H1 (cell line): ENCODE measurements at regions not wholly inside any gene's neighbourhood (a gene's known extent, or its start where the extent isn't known, plus 50 kb on each side); places are given as distances from the start of the nearest gene placed in this dataset.
"Not testable (repeated sequence)": the region's sequence is repeated elsewhere in the genome, so short reads cannot be mapped to it uniquely, and the experiment has no call there.

Source experiments
- CTCF ChIA-PET: fragments of 300-600 bp; sonication (Branson Sonifier 250); formaldehyde crosslinking; loops from one replicate; lab custom pipeline; 2021; ENCODE audit not compliant: partially characterized antibody; lab: Charles Lee
- POLR2A ChIA-PET: fragments of 300-600 bp; sonication (Branson Sonifier 250); formaldehyde crosslinking; loops from one replicate; lab custom pipeline; 2021; ENCODE audit warnings: inconsistent platforms; ENCODE audit not compliant: partially characterized antibody; lab: Charles Lee
- DNase-seq, 2 experiments: peaks; one replicate each; pipeline versions ENCODE4 v3.0.0 to v3.0.0-alpha.2; 2010 to 2022; ENCODE audit warnings: low spot score in 2 of 2, low read depth in 1 of 2, mixed read lengths in 1 of 2
- FAIRE-seq: peaks from 2 replicates; lab custom pipeline; 2011; peaks lifted over from hg19 to GRCh38; lab: Jason Lieb, UNC
- H2AFZ ChIP-seq: 2 replicates; pipeline ENCODE4 v1.8.1; 2012; ENCODE audit warnings: low read length, inconsistent platforms
- H2AK5ac ChIP-seq: 2 replicates; pipeline ENCODE4 v1.6.1; 2013; ENCODE audit warnings: low read depth, low read length
- H2BK120ac ChIP-seq: replicated peaks from 2 replicates; pipeline ENCODE3; 2013; ENCODE audit warnings: low read depth, low read length, inconsistent platforms
- H2BK12ac ChIP-seq: 2 replicates; pipeline ENCODE4 v1.6.1; 2013; ENCODE audit warnings: low read depth, low read length
- H2BK15ac ChIP-seq: 2 replicates; pipeline ENCODE4 v1.6.1; 2013; ENCODE audit warnings: low read length
- H2BK20ac ChIP-seq: 2 replicates; pipeline ENCODE4 v1.6.1; 2013; ENCODE audit warnings: low read length
- H2BK5ac ChIP-seq: 2 replicates; pipeline ENCODE4 v1.6.1; 2013; ENCODE audit warnings: low read depth, low read length
- H3K14ac ChIP-seq: 2 replicates; pipeline ENCODE4 v1.6.1; 2013; ENCODE audit warnings: inconsistent platforms; ENCODE audit not compliant: insufficient read length
- H3K18ac ChIP-seq: 2 replicates; pipeline ENCODE4 v1.6.1; 2013; ENCODE audit warnings: low read length; ENCODE audit errors: extremely low read depth
- H3K23ac ChIP-seq: 2 replicates; pipeline ENCODE4 v1.6.1; 2013; ENCODE audit warnings: inconsistent platforms; ENCODE audit not compliant: insufficient read length
- H3K23me2 ChIP-seq: 2 replicates; pipeline ENCODE4 v1.6.1; 2013; ENCODE audit warnings: low read depth, low read length
- H3K27ac ChIP-seq: 2 replicates; pipeline ENCODE4 v1.6.1; 2011; ENCODE audit warnings: low read depth, low read length, inconsistent platforms
- H3K27me3 ChIP-seq, 4 experiments: replicated peaks in 1 of 4; 1 replicate in 1 of 4; 2 replicates in 3 of 4; pipeline versions ENCODE4 v1.6.1 to v1.8.1; 2011 to 2013; ENCODE audit warnings: low read length in 3 of 4, mild to moderate bottlenecking in 3 of 4, inconsistent platforms in 2 of 4, mixed read lengths in 2 of 4, moderate library complexity in 1 of 4; ENCODE audit not compliant: control insufficient read depth in 3 of 4, insufficient read depth in 3 of 4; ENCODE audit errors: extremely low read depth in 1 of 4
- H3K36me3 ChIP-seq, 4 experiments: 2 replicates each; pipeline versions ENCODE4 v1.6.1 to v1.8.1; 2011 to 2013; ENCODE audit warnings: mild to moderate bottlenecking in 4 of 4, low read length in 3 of 4, moderate library complexity in 2 of 4, control low read depth in 1 of 4, inconsistent platforms in 1 of 4; ENCODE audit not compliant: insufficient read depth in 4 of 4, control insufficient read depth in 2 of 4
- H3K4ac ChIP-seq: replicated peaks from 2 replicates; pipeline ENCODE3; 2013; ENCODE audit warnings: low read length, low read depth, mixed read lengths, inconsistent platforms; ENCODE audit not compliant: insufficient read length
- H3K4me1 ChIP-seq, 4 experiments: replicated peaks in 1 of 4; 1 replicate in 1 of 4; 2 replicates in 3 of 4; pipeline versions ENCODE4 v1.6.1 to v1.8.1; 2011 to 2013; ENCODE audit warnings: low read length in 3 of 4, inconsistent platforms in 2 of 4, mixed read lengths in 1 of 4; ENCODE audit not compliant: insufficient read depth in 4 of 4, control insufficient read depth in 3 of 4
- H3K4me2 ChIP-seq, 2 experiments: 2 replicates each; pipeline versions ENCODE4 v1.6.1 to v1.8.1; 2011 to 2013; ENCODE audit warnings: low read depth in 2 of 2, low read length in 2 of 2, control low read depth in 1 of 2, inconsistent platforms in 1 of 2, mild to moderate bottlenecking in 1 of 2; ENCODE audit not compliant: insufficient read depth in 1 of 2
- H3K4me3 ChIP-seq, 4 experiments: fragments of 200-600, 300-600 bp in 1 of 4; sonication (generic), shearing (Covaris generic), sonication (Bioruptor Twin) in 1 of 4; 2 replicates each; pipeline versions ENCODE4 v1.5.1 to v1.8.1; 2011 to 2016; ENCODE audit warnings: low read length in 4 of 4, low read depth in 3 of 4, control low read depth in 2 of 4, inconsistent platforms in 2 of 4, mild to moderate bottlenecking in 2 of 4, mixed read lengths in 1 of 4, moderate library complexity in 1 of 4; ENCODE audit not compliant: insufficient read depth in 2 of 4; ENCODE audit errors: extremely low read depth in 1 of 4
- H3K56ac ChIP-seq: replicated peaks from 2 replicates; pipeline ENCODE3; 2013; ENCODE audit warnings: low read depth, mild to moderate bottlenecking, mixed read lengths, low read length, inconsistent platforms; ENCODE audit not compliant: insufficient read length
- H3K79me1 ChIP-seq: 2 replicates; pipeline ENCODE4 v1.6.1; 2013; ENCODE audit warnings: low read depth, low read length, control low read depth
- H3K79me2 ChIP-seq, 2 experiments: 2 replicates each; pipeline versions ENCODE4 v1.6.1 to v1.8.1; 2012 to 2013; ENCODE audit warnings: low read length in 2 of 2, mild to moderate bottlenecking in 2 of 2, inconsistent platforms in 1 of 2; ENCODE audit not compliant: insufficient read depth in 2 of 2, control insufficient read depth in 1 of 2
- H3K9ac ChIP-seq, 4 experiments: replicated peaks in 1 of 4; 1 replicate in 1 of 4; 2 replicates in 3 of 4; pipeline versions ENCODE4 v1.6.1 to v1.8.1; 2011 to 2013; ENCODE audit warnings: low read depth in 3 of 4, low read length in 3 of 4, control low read depth in 2 of 4, mild to moderate bottlenecking in 2 of 4, moderate library complexity in 2 of 4, inconsistent platforms in 1 of 4; ENCODE audit errors: extremely low read depth in 1 of 4
- H3K9me3 ChIP-seq, 2 experiments: 2 replicates each; pipeline versions ENCODE4 v1.6.1 to v1.8.1; 2012 to 2013; ENCODE audit warnings: mild to moderate bottlenecking in 2 of 2, moderate library complexity in 2 of 2, control low read depth in 1 of 2, inconsistent platforms in 1 of 2, low read depth in 1 of 2, low read length in 1 of 2, mixed read lengths in 1 of 2; ENCODE audit not compliant: insufficient read depth in 2 of 2
- H4K20me1 ChIP-seq, 2 experiments: replicated peaks in 1 of 2; 2 replicates each; pipeline versions ENCODE3 to v1.8.1; 2011 to 2013; ENCODE audit warnings: inconsistent platforms in 2 of 2, low read length in 2 of 2, mild to moderate bottlenecking in 1 of 2; ENCODE audit not compliant: insufficient read depth in 2 of 2, control insufficient read depth in 1 of 2
- H4K5ac ChIP-seq: 2 replicates; pipeline ENCODE4 v1.6.1; 2013; ENCODE audit warnings: low read length, low read depth, mixed read lengths, inconsistent platforms; ENCODE audit not compliant: insufficient read length
- H4K8ac ChIP-seq: 2 replicates; pipeline ENCODE4 v1.8.0; 2013; ENCODE audit warnings: mild to moderate bottlenecking, moderate library complexity, low read length, inconsistent platforms; ENCODE audit not compliant: insufficient read depth; ENCODE audit errors: extremely low read depth
- H4K91ac ChIP-seq: replicated peaks from 2 replicates; pipeline ENCODE3; 2013; ENCODE audit warnings: low read length, mixed read lengths, inconsistent platforms; ENCODE audit not compliant: insufficient read length
- WGBS, 2 experiments: shearing (Covaris generic) in 1 of 2; methylation state at CpG; one replicate each; pipeline versions ENCODE4 v1.1.6 to v1.1.7; 2013 to 2015; ENCODE audit warnings: low lambda C conversion rate in 2 of 2, mixed read lengths in 2 of 2, inconsistent platforms in 1 of 2, low coverage in 1 of 2, missing lambda C conversion rate in 1 of 2; ENCODE audit not compliant: insufficient replicate concordance in 2 of 2, insufficient coverage in 1 of 2, insufficient read length in 1 of 2; ENCODE audit errors: extremely low coverage in 1 of 2, missing lambda C conversion rate in 1 of 2; 5-methylcytosine and 5-hydroxymethylcytosine counted together

GRCh38 chr11:71743385-71743784 is 89.6 kb upstream of the DEFB108B start:
- H3K36me3 ChIP-seq, H3K4ac ChIP-seq, H3K9ac ChIP-seq, H3K4me3 ChIP-seq, H4K91ac ChIP-seq, H2BK20ac ChIP-seq, H3K56ac ChIP-seq, H2AK5ac ChIP-seq, H3K14ac ChIP-seq, H2BK12ac ChIP-seq, DNase-seq, H3K18ac ChIP-seq, H3K27ac ChIP-seq, H3K4me2 ChIP-seq, CTCF ChIA-PET, H3K79me2 ChIP-seq, H2BK5ac ChIP-seq, H2AFZ ChIP-seq, H2BK15ac ChIP-seq, H3K23me2 ChIP-seq, FAIRE-seq, H3K23ac ChIP-seq, H3K27me3 ChIP-seq, H4K8ac ChIP-seq, POLR2A ChIA-PET, H3K9me3 ChIP-seq, H3K4me1 ChIP-seq, H2BK120ac ChIP-seq, H3K79me1 ChIP-seq, H4K5ac ChIP-seq, H4K20me1 ChIP-seq: not testable (repeated sequence)
- 93% methylated on average over 9 of the region's 11 CpGs; no CpG with 5 or more reads in 1 of the 2 experiments for WGBS, 2 experiments

- CTCF ChIA-PET, DNase-seq, H3K23ac ChIP-seq, H3K18ac ChIP-seq, H2BK5ac ChIP-seq, H4K20me1 ChIP-seq, H3K4ac ChIP-seq, H3K27ac ChIP-seq, H4K8ac ChIP-seq, H2BK20ac ChIP-seq, H2AK5ac ChIP-seq, H3K9ac ChIP-seq, H3K4me2 ChIP-seq, FAIRE-seq, H3K14ac ChIP-seq, H3K27me3 ChIP-seq, H3K56ac ChIP-seq, H2BK15ac ChIP-seq, H4K91ac ChIP-seq, H4K5ac ChIP-seq, H2BK120ac ChIP-seq, H2AFZ ChIP-seq, H2BK12ac ChIP-seq, H3K4me1 ChIP-seq, H3K23me2 ChIP-seq, H3K36me3 ChIP-seq, H3K4me3 ChIP-seq, H3K9me3 ChIP-seq, H3K79me1 ChIP-seq, POLR2A ChIA-PET, H3K79me2 ChIP-seq: not testable (repeated sequence)
- WGBS, 2 experiments: 91% methylated on average over 11 of the region's 11 CpGs; no CpG with 5 or more reads in 1 of the 2 experiments
These were observed 87.3 kb upstream of the DEFB108B start for GRCh38 chr11:71745656-71746055.
